SK-N-SH treated with all-trans-retinoic acid at 6 μM for 48 hours (cell line): ENCODE measurements at regions not wholly inside any gene's neighbourhood (a gene's known extent, or its start where the extent isn't known, plus 50 kb on each side); places are given as distances from the start of the nearest gene placed in this dataset.

ENCODE experiments used
- ATAC-seq: fragments of 200-7000 bp; cut with Tn5 transposase; 3 replicates; pipeline ENCODE4 v1.9.1; 2020; ENCODE audit warnings: mild to moderate bottlenecking, moderate library complexity
- ARNTL ChIP-seq: fragments of 450-650 bp; formaldehyde crosslinking; IDR thresholded peaks from 2 replicates; pipeline ENCODE4 v1.5.0; 2020; ENCODE audit warnings: low read depth, mild to moderate bottlenecking, moderate library complexity, borderline replicate concordance
- BACH2 ChIP-seq: fragments of 250-450 bp; sonication (Bioruptor Pico); IDR thresholded peaks from 2 replicates; pipeline ENCODE4 v1.9.0; 2021; ENCODE audit warnings: mild to moderate bottlenecking, borderline replicate concordance
- CSDC2 ChIP-seq: fragments of 250-450 bp; sonication (Bioruptor Pico); IDR thresholded peaks from 2 replicates; pipeline ENCODE4 v1.5.0; 2020; ENCODE audit warnings: mild to moderate bottlenecking, moderate library complexity
- CSRNP3 ChIP-seq: fragments of 250-450 bp; sonication (Bioruptor Pico); IDR thresholded peaks from 2 replicates; pipeline ENCODE4 v1.5.1; 2021; ENCODE audit warnings: mild to moderate bottlenecking, moderate library complexity
- ESRRG ChIP-seq: fragments of 250-450 bp; sonication (Bioruptor Pico); IDR thresholded peaks from 2 replicates; pipeline ENCODE4 v1.6.1; 2021; ENCODE audit warnings: mild to moderate bottlenecking
- GLIS3 ChIP-seq: fragments of 250-450 bp; sonication (Bioruptor Pico); IDR thresholded peaks from 2 replicates; pipeline ENCODE4 v1.5.0; 2020; ENCODE audit warnings: mild to moderate bottlenecking, moderate library complexity
- ISL1 ChIP-seq: fragments of 250-450 bp; sonication (Bioruptor Pico); IDR thresholded peaks from 2 replicates; pipeline ENCODE4 v2.1.2; 2022; ENCODE audit warnings: mild to moderate bottlenecking, moderate library complexity
- OSR1 ChIP-seq: fragments of 250-450 bp; sonication (Bioruptor Pico); IDR thresholded peaks from 2 replicates; pipeline ENCODE4 v1.8.0; 2022; ENCODE audit warnings: moderate library complexity, mild to moderate bottlenecking, inconsistent platforms
- POU6F1 ChIP-seq: fragments of 250-450 bp; sonication (Bioruptor Pico); IDR thresholded peaks from 2 replicates; pipeline ENCODE4 v1.8.0; 2021; ENCODE audit warnings: low read depth, mild to moderate bottlenecking, moderate library complexity, borderline replicate concordance
- PPARA ChIP-seq: fragments of 250-450 bp; sonication (Bioruptor Pico); IDR thresholded peaks from 2 replicates; pipeline ENCODE4 v1.5.0; 2020; ENCODE audit warnings: mild to moderate bottlenecking, borderline replicate concordance
- RARB ChIP-seq: fragments of 250-450 bp; sonication (Bioruptor Pico); IDR thresholded peaks from 2 replicates; pipeline ENCODE4 v1.8.0; 2021; ENCODE audit warnings: mild to moderate bottlenecking, moderate library complexity
- SNAI2 ChIP-seq: fragments of 250-450 bp; sonication (Bioruptor Pico); IDR thresholded peaks from 2 replicates; pipeline ENCODE4 v1.5.0; 2020; ENCODE audit warnings: mild to moderate bottlenecking, moderate library complexity
- TCF4 ChIP-seq: fragments of 250-450 bp; sonication (Bioruptor Pico); IDR thresholded peaks from 2 replicates; pipeline ENCODE4 v1.8.0; 2021; ENCODE audit warnings: mild to moderate bottlenecking, moderate library complexity, borderline replicate concordance
- TOX ChIP-seq: fragments of 250-450 bp; sonication (Bioruptor Pico); IDR thresholded peaks from 2 replicates; pipeline ENCODE4 v1.8.0; 2021; ENCODE audit warnings: mild to moderate bottlenecking, moderate library complexity, borderline replicate concordance
- ZC3H10 ChIP-seq: fragments of 250-450 bp; sonication (Bioruptor Pico); IDR thresholded peaks from 2 replicates; pipeline ENCODE4 v1.5.1; 2021; ENCODE audit warnings: mild to moderate bottlenecking, moderate library complexity
- ZFP3 ChIP-seq: fragments of 250-450 bp; sonication (Bioruptor Pico); IDR thresholded peaks from 2 replicates; pipeline ENCODE4 v1.5.0; 2020; ENCODE audit warnings: mild to moderate bottlenecking, moderate library complexity
- ZFP30 ChIP-seq: fragments of 450-650 bp; formaldehyde crosslinking; IDR thresholded peaks from 2 replicates; pipeline ENCODE4 v1.5.0; 2022; ENCODE audit warnings: mild to moderate bottlenecking, moderate library complexity
- ZNF565 ChIP-seq: fragments of 450-650 bp; formaldehyde crosslinking; conservative IDR thresholded peaks from 2 replicates; pipeline ENCODE4 v1.5.0; 2020; ENCODE audit warnings: low read depth, mild to moderate bottlenecking, moderate library complexity
- ZNF70 ChIP-seq: fragments of 450-650 bp; formaldehyde crosslinking; IDR thresholded peaks from 2 replicates; pipeline ENCODE4 v1.5.0; 2020; ENCODE audit warnings: mild to moderate bottlenecking, moderate library complexity
- ZNF8 ChIP-seq: fragments of 450-650 bp; formaldehyde crosslinking; IDR thresholded peaks from 2 replicates; pipeline ENCODE4 v1.5.0; 2020; ENCODE audit warnings: mild to moderate bottlenecking, moderate library complexity
- TF ChIP-seq, protein P1 (sequence below): fragments of 250-450 bp; sonication (Bioruptor Pico); IDR thresholded peaks from 2 replicates; pipeline ENCODE4 v1.8.0; 2020; ENCODE audit warnings: mild to moderate bottlenecking, moderate library complexity, borderline replicate concordance
- TF ChIP-seq, protein P2 (sequence below): fragments of 250-450 bp; sonication (Bioruptor Pico); IDR thresholded peaks from 2 replicates; pipeline ENCODE4 v1.5.0; 2020; ENCODE audit warnings: mild to moderate bottlenecking, moderate library complexity
- TF ChIP-seq, protein P3 (sequence below): fragments of 250-450 bp; sonication (Bioruptor Pico); IDR thresholded peaks from 2 replicates; pipeline ENCODE4 v1.5.1; 2020; ENCODE audit warnings: low read depth, mild to moderate bottlenecking, moderate library complexity

DNA sequence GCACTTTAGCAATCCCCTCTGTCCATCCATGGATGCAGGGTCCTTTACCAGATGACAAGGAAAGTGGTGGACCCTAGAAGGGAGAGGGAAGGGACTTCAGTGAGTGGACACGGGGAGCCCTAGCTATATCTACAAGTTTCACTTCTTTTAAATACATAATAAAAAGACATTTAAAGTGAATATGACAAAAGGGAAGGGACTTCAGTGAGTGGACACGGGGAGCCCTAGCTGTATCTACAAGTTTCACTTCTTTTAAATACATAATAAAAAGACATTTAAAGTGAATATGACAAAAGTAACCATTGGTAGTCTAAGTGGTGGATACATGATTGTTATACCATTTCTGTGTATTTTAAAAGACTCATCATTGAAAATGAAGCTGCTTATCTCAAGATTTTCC lies 81.9 kb upstream of the HES1 start:
- TF ChIP-seq ZNF8 (CRISPR knock-in tag) = no peak
- TF ChIP-seq, protein P1, sequence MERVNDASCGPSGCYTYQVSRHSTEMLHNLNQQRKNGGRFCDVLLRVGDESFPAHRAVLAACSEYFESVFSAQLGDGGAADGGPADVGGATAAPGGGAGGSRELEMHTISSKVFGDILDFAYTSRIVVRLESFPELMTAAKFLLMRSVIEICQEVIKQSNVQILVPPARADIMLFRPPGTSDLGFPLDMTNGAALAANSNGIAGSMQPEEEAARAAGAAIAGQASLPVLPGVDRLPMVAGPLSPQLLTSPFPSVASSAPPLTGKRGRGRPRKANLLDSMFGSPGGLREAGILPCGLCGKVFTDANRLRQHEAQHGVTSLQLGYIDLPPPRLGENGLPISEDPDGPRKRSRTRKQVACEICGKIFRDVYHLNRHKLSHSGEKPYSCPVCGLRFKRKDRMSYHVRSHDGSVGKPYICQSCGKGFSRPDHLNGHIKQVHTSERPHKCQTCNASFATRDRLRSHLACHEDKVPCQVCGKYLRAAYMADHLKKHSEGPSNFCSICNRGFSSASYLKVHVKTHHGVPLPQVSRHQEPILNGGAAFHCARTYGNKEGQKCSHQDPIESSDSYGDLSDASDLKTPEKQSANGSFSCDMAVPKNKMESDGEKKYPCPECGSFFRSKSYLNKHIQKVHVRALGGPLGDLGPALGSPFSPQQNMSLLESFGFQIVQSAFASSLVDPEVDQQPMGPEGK = no peak
- TF ChIP-seq GLIS3 (CRISPR knock-in tag) = no peak
- no peak for TF ChIP-seq BACH2 (CRISPR knock-in tag)
- no peak for TF ChIP-seq RARB (CRISPR knock-in tag)
- TF ChIP-seq, protein P2, sequence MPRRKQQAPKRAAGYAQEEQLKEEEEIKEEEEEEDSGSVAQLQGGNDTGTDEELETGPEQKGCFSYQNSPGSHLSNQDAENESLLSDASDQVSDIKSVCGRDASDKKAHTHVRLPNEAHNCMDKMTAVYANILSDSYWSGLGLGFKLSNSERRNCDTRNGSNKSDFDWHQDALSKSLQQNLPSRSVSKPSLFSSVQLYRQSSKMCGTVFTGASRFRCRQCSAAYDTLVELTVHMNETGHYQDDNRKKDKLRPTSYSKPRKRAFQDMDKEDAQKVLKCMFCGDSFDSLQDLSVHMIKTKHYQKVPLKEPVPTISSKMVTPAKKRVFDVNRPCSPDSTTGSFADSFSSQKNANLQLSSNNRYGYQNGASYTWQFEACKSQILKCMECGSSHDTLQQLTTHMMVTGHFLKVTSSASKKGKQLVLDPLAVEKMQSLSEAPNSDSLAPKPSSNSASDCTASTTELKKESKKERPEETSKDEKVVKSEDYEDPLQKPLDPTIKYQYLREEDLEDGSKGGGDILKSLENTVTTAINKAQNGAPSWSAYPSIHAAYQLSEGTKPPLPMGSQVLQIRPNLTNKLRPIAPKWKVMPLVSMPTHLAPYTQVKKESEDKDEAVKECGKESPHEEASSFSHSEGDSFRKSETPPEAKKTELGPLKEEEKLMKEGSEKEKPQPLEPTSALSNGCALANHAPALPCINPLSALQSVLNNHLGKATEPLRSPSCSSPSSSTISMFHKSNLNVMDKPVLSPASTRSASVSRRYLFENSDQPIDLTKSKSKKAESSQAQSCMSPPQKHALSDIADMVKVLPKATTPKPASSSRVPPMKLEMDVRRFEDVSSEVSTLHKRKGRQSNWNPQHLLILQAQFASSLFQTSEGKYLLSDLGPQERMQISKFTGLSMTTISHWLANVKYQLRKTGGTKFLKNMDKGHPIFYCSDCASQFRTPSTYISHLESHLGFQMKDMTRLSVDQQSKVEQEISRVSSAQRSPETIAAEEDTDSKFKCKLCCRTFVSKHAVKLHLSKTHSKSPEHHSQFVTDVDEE (CRISPR knock-in tag) = no peak
- TF ChIP-seq ZNF70 (CRISPR knock-in tag) = no peak
- no peak for TF ChIP-seq POU6F1 (CRISPR knock-in tag)
- no peak for TF ChIP-seq OSR1 (CRISPR knock-in tag)
- TF ChIP-seq TOX (CRISPR knock-in tag) = no peak
- no peak for TF ChIP-seq TCF4 (CRISPR knock-in tag)
- no peak for TF ChIP-seq ZFP30 (CRISPR knock-in tag)
- TF ChIP-seq PPARA (CRISPR knock-in tag) = no peak
- TF ChIP-seq CSDC2 (CRISPR knock-in tag) = no peak
- TF ChIP-seq ZFP3 = no peak
- no peak for TF ChIP-seq ESRRG (CRISPR knock-in tag)
- TF ChIP-seq, protein P3, sequence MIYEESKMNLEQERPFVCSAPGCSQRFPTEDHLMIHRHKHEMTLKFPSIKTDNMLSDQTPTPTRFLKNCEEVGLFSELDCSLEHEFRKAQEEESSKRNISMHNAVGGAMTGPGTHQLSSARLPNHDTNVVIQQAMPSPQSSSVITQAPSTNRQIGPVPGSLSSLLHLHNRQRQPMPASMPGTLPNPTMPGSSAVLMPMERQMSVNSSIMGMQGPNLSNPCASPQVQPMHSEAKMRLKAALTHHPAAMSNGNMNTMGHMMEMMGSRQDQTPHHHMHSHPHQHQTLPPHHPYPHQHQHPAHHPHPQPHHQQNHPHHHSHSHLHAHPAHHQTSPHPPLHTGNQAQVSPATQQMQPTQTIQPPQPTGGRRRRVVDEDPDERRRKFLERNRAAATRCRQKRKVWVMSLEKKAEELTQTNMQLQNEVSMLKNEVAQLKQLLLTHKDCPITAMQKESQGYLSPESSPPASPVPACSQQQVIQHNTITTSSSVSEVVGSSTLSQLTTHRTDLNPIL (CRISPR knock-in tag) = no peak
- no peak for TF ChIP-seq CSRNP3 (CRISPR knock-in tag)
- TF ChIP-seq SNAI2 (CRISPR knock-in tag) = no peak
- TF ChIP-seq ZNF565 = no peak
- TF ChIP-seq, all 23 proteins: peak for 0
- ATAC-seq = no peak

GRCh38 chr3:194054540-194054939 lies 81.4 kb upstream of the HES1 start:
- no peak for ATAC-seq
- no peak for TF ChIP-seq ISL1
- no peak for TF ChIP-seq ESRRG (CRISPR knock-in tag)
- no peak for TF ChIP-seq ZFP3
- no peak for TF ChIP-seq TOX (CRISPR knock-in tag)
- no peak for TF ChIP-seq ZNF565
- TF ChIP-seq PPARA (CRISPR knock-in tag) = no peak
- no peak for TF ChIP-seq CSRNP3 (CRISPR knock-in tag)
- TF ChIP-seq POU6F1 (CRISPR knock-in tag) = no peak
- no peak for TF ChIP-seq ZNF70 (CRISPR knock-in tag)
- no peak for TF ChIP-seq SNAI2 (CRISPR knock-in tag)
- TF ChIP-seq ARNTL (CRISPR knock-in tag) = no peak
- no peak for TF ChIP-seq OSR1 (CRISPR knock-in tag)
- TF ChIP-seq ZC3H10 (CRISPR knock-in tag) = no peak
- TF ChIP-seq, protein P3 (CRISPR knock-in tag) = no peak
